GM12878 (cell line): ENCODE measurements at regions not wholly inside any gene's neighbourhood (a gene's known extent, or its start where the extent isn't known, plus 50 kb on each side); places are given as distances from the start of the nearest gene placed in this dataset.

Experiments used
- CTCF ChIP-seq, 3 experiments: IDR thresholded peaks in 2 of 3; conservative IDR thresholded peaks in 1 of 3; 2 replicates each; pipeline ENCODE4 v1.5.1; 2011; ENCODE audit warnings: low read depth in 3 of 3, low read length in 3 of 3, mild to moderate bottlenecking in 3 of 3, control low read depth in 2 of 3, moderate library complexity in 2 of 3, inconsistent platforms in 1 of 3, mixed read lengths in 1 of 3; ENCODE audit not compliant: control insufficient read depth in 2 of 3, insufficient read depth in 1 of 3; ENCODE audit errors: extremely low read depth in 1 of 3
- PKNOX1 ChIP-seq: fragments of 450-650 bp; IDR thresholded peaks from 2 replicates; pipeline ENCODE4 v1.6.1; 2016; ENCODE audit warnings: mild to moderate bottlenecking
- TAF1 ChIP-seq: IDR thresholded peaks from 2 replicates; pipeline ENCODE4 v1.6.1; 2011; ENCODE audit warnings: mild to moderate bottlenecking, low read depth, low read length, borderline replicate concordance
- ZBTB11 ChIP-seq: fragments of 450-650 bp; formaldehyde crosslinking; IDR thresholded peaks from 2 replicates; pipeline ENCODE4 v1.5.0; 2022; ENCODE audit warnings: mild to moderate bottlenecking, missing genetic modification characterization
- TF ChIP-seq, protein P1 (sequence below): fragments of 450-650 bp; IDR thresholded peaks from 2 replicates; pipeline ENCODE4 v1.6.1; 2017; ENCODE audit warnings: low read depth, mild to moderate bottlenecking, moderate library complexity

DNA sequence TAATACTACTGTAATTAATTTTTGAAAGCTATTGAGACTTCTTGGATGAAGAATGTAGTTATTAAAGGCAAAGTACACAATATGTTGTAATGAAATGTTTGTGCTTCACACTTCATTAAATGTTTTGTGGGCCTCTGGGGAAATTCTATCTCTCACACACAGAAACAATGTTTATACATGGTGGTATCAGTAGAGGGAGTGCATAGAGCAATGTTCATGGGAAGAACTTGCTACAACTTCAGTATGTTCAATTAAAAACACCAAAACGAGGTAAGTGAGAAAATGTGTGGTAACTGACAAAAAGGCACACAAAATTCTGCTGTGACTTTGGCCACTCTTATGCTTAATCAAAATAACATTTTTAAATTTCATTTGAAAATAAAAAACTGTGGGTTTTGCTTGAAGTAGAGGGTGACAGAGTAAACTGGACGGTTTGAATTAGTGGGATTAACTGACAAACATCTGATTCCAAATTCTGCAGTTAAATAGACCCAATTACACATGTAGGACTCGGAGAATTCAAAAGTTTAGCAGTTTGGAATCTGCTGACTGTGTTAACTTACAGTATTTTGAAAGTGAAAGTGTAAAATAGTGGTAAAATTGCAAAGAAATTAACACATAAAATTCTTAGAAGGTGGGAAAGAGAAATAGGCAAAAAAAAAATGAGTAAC lies 111.4 kb upstream of the TTC29 start:
- TF ChIP-seq ZBTB11 (CRISPR knock-in tag) (no peak), TAF1 (no peak), PKNOX1 (no peak), CTCF (IDR thresholded peaks at IDR 0.05 in 2 of 3, conservative IDR thresholded peaks at IDR 0.05 in 1 of 3; ENCODE audit: control insufficient read depth in 2 of 3, extremely low read depth in 1 of 3, insufficient read depth in 1 of 3, low read depth in 3 of 3, low read length in 3 of 3) (no peak)
- TF ChIP-seq, protein P1, sequence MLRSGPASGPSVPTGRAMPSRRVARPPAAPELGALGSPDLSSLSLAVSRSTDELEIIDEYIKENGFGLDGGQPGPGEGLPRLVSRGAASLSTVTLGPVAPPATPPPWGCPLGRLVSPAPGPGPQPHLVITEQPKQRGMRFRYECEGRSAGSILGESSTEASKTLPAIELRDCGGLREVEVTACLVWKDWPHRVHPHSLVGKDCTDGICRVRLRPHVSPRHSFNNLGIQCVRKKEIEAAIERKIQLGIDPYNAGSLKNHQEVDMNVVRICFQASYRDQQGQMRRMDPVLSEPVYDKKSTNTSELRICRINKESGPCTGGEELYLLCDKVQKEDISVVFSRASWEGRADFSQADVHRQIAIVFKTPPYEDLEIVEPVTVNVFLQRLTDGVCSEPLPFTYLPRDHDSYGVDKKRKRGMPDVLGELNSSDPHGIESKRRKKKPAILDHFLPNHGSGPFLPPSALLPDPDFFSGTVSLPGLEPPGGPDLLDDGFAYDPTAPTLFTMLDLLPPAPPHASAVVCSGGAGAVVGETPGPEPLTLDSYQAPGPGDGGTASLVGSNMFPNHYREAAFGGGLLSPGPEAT: no peak
